GM18499 (cell line): ENCODE measurements at regions not wholly inside any gene's neighbourhood (a gene's known extent, or its start where the extent isn't known, plus 50 kb on each side); places are given as distances from the start of the nearest gene placed in this dataset.

Experiments used
- ATAC-seq: cut with Tn5 transposase; IDR thresholded peaks from one replicate; pipeline ENCODE4 v1.9.1; 2021; ENCODE audit warnings: moderate number of reproducible peaks; ENCODE audit not compliant: insufficient read depth, unreplicated experiment

DNA sequence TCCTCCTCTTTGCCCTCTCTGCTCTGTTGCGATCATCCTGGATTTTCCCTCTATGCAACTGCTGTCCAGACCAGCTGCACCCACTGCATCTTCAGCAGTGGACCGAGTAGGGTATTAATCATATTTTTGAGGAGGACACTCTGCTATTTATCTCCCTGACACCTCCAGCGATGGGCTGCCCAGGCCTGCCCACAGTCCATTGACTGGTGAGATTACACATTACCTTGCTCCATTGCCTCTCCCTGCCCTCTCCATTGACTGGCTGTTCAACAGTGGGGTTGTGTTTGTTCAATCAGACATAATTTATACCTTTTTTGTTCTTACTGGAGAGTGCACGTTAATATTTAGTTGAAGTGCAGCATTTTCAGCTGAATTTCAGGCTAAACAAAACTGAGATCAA, 559.3 kb upstream of the ARRDC4 start:
- no peak for ATAC-seq

DNA sequence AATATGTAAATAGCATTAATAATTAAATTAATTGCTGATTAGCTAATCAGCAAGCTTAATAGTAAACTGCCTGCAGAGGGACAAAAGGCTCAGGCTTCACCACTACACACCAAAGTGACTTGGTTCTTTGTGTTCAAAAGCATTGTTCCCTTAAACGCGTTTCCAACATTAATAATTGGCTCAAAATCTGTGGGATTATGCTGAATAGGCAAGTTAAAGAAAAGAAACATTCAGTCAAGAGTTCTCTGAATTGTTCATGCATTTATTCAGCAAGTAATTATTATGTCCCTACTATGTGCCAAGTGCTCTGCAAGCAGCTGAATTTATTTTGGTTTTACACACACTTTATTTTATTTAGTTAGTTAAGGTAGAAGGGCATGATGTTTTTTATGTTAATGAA, 558.5 kb upstream of the ARRDC4 start:
- ATAC-seq: no peak

DNA sequence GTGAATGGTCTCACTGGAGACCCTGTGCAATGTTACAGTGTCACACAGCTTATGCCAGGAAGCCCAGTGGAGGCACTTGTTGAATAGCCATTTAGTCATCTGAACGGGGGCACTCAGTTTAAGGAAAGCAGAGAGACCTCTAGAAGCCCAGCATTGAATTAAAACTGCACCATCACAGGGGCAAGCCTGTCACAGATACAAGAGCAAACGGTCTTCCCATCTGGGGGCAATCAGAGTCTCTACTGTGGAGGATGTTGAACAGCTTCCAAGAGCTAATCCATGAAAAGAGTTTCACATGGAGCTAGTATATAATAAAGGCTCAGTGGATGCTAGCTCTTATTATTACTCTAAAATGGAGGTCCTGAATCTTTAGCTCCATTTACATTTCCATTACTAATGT, 553.7 kb upstream of the ARRDC4 start:
- no peak for ATAC-seq

DNA sequence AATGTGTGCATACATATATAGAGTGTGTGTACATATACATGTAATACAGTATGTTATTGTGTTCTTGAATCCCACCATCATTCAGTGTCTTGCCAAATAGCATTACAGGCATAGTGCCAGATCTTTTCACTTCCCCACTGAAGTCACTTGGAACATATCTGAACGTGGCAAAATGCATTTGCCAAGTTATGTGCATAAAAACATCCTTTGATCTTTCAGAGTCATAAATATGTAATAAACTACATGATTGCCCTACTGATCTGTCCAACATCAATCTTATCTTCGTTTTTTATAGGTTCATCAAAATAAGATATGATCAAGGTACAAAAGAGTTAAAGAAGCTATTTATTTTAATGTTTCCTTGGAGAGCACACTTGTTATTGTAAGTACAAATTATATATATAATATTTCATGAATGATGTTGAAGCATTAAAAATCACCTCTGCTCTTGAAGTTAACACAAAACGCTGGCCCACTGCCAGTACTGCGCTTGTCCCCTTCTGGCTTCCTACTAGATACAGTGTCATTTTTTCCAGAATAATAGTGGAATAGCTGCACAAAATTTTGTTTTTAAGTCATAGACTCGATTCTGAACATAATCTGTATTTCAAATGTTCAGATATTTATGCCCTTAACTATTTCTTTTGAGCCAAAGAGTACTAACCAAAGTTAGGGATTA, 549.5 kb upstream of the ARRDC4 start:
- no peak for ATAC-seq

DNA sequence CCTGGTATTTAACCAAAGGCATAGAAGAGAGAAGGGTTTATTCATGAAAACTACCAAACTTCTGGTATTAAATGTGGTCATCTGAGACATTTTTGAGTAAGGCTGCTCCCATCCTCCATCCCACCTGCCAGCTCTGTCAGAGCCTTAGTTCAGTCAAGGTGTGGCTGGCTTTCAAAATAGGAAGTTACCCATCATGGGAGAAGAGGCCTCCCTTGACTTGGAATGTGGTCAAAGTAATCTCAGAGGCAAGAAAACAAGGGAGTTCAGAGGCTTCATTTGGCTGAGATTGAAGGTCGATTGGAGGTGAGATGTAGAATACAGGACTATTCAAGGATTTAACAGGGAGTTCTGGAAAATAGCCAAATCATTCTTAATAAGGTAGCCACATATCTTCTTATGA, 540.4 kb upstream of the ARRDC4 start:
- ATAC-seq: no peak

DNA sequence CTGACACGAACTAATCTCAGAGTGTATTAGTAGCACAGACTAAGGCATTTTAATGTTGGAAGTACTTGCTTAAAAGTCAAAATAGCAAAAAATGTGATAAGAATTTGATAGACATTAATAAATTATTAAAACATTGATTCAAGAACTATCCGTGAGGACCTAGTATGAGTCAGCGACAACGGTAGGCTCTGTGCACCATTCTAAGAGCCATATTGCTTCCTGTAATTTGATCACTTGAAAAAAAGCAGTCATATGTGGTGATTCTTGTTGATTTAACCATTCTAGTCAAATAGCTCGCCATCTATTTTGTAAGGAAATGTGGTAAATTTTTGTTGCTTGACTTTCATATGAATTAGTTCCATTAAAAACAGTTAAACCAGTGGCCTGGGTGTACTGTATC, 534.9 kb upstream of the ARRDC4 start:
- no peak for ATAC-seq

DNA sequence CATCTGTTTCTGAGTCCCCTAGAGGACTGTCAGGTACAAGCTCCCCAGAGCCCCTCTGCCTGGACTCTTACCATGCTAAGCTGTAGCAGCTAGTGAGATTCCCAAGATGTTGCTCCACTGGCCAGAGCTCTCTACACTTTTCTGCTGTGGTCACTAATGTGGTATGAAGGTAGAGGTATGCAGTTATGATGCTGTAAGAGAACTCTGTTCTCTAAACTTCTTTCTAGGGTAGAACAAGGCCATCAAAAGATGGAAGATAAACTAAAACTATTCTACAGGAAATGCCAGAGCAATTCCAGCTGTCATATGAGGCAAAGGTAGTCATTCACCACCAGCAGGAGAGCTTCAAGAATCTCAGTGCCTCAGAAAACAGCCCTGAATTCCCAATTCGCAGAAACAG, 517.4 kb upstream of the ARRDC4 start:
- no peak for ATAC-seq

DNA sequence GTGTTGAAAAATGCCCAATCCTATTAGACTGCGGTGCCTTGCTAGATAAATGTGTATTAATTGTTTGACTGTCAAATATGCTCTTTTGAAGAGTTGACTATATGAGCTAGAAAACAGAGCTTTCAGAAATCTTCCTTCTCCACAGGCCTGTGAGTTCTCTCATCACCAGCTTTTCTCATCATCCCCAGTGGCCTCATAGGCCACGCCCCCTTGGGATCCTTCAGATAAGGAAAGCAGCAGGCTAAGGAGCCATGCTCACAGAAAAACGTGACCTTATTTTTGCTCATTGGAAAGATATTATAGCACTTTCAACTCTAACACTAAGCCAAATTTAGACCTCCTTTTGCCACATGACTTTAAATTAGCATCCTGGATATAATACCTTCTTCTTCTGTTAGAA, 514.4 kb upstream of the ARRDC4 start:
- ATAC-seq: no peak

DNA sequence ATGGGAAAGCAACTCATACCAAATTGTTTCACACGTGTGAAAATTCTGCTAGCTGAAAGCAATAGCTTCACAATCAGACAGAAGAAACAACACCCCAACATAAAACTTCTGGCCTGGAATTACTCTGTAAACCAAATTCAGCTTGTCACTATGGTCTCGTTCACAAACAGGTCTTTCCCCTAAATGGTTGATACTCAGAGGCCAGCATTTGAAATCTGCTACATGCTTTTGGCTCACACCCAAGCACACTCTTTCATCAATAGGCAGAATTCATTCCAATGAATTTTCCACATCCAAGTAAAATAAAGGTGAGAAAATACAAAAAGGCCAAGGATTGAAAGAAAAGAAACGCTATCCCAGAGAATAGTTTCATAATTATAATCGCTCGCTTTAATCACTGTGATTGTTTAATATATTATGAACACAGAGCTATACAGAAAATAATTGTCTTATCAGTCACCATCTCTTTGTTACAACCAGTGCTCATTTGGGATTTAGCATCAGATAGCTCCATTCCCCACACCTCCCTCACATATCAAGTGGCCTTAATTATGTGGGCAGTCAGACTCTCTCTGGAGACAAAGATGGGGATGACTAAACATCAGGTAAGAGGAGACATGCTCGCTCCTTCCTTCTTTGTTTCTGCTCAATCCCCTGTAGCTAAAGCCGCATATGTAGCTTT, 503.8 kb upstream of the ARRDC4 start:
- no peak for ATAC-seq

DNA sequence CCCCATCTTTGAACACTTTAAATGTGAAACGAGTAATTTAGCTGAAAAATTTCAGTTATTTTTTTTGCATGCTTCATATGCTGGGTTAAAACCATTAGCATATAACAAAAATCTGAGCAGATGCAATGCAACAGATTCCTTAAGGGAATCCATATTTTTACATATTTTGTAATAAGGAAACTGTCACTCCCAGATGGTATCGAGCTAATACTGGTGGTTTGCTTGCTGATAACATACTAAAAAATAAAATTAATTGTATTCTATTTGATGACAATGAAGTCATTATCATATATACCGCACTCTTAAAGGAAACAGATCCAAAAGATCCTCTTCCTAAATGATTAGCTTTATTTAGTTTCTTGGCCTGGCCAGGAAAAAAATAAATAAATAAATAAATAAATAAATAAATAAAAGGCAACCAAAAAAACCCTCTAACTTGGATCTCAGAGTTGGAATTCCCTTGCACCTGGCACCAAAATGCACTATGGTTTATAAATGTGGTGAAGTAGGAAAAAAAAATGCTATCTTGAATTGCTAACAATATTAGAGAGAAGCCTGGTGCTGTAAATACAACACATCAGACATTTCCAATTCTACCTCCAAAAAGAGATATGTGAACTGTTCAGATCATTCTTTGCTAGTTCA, 503.2 kb upstream of the ARRDC4 start:
- ATAC-seq: no peak

DNA sequence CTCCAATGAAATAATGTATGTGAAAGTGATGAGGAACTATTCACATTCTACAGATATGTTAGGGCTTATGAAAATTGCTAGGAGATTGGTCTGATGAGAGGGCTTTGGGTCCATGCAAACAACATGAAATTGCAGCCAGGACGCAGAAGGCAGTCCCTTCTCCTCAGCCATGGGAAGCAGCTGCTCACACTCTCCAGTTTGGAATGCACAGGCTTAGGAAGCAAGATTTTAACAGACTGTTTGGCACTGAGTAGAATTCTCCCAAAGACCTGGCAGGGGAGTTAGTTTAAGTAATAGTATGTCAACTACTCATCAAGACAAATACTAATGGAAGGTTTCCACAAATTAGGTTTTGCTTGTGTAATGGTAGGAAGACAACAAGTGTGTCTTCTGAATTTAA, 500.7 kb upstream of the ARRDC4 start:
- ATAC-seq: no peak

DNA sequence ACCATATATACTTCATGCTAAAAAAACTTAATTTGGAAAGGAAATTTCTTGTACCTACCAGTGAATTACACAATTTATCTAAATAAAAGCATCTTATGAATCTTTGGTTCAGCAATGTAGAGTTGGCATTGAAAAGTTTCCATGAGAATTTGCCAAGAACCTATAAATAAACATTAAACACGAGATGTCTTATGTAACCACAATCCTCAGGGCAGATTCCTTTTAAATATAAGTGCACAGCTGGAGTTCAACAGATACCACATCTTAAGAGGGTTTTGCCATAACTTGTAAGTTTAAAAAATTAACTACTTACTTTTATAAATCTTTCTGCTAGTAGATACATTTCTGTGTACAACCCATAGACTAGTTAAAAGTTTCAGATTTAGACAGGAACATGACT, 499.3 kb upstream of the ARRDC4 start:
- no peak for ATAC-seq

DNA sequence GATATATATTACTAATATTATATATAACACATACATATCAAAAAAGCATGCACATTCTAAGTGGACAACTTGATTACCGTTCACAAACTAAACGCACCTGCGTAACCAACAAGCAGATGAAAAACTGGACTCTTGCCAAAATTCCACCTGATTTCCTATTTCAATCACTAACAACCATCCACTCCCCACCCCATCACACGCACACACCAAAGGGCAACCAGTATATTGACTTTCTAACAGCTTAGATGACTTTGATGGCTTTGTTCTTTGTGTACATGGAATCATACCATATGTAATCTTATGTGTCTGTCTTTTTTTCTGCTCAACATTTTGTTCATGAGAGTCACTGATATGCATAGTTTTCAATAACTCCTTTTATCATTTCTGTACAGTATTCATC, 496.8 kb upstream of the ARRDC4 start:
- ATAC-seq: no peak

DNA sequence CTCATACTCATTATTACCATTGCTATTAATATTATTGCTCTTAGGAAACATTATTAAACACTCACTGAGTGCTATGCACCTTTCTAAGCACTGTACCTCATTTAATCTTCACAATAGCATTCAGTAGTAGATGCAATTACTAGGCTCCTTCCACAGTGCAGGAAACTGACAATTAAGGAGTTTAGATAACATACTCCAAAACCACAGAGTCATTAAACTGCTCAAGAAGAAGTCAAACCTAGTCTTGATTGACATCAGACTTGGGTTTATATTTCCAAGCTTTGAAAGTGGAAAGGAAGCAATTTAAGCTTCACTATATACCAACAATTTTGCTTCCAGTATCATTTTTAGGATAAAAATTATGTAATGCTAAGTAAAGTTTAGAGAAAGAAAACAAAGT, 490.1 kb upstream of the ARRDC4 start:
- no peak for ATAC-seq

DNA sequence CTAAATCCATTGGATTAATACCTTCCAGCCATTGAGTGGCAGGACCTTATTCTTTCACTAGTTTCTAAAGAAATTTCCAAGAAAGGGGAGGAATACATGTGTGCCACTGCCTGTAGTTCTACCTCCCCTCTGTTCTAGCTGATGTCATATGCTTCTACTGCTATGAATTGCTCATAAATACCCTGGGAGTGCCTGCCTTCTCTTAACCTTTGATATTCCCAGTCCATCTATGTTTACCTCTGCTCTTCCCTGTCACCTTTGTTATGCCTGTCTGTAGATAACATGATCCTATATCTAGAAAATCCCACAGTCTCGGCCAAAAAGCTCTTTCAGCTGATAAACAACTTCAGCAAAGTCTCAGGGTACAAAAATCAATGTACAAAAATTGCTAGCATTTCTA, 486.9 kb upstream of the ARRDC4 start:
- ATAC-seq: no peak

DNA sequence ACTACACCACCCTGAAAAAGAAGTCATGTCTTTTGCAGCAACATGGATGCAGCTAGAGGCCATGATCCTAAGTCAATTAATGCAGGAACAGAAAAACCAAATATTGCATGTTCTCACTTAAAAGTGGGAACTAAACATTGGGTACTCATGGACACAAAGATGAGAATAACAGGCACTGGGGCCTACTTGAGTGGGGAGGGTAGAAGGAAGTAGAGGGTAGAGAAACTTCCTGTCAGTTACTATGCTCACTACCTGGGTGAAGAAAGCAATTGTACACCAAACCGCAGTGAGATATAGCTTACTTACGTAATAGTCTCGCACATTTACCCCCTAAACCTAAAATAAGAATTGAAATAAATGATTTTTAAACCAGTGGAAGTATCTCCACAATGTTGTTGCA, 480.5 kb upstream of the ARRDC4 start:
- ATAC-seq: no peak

DNA sequence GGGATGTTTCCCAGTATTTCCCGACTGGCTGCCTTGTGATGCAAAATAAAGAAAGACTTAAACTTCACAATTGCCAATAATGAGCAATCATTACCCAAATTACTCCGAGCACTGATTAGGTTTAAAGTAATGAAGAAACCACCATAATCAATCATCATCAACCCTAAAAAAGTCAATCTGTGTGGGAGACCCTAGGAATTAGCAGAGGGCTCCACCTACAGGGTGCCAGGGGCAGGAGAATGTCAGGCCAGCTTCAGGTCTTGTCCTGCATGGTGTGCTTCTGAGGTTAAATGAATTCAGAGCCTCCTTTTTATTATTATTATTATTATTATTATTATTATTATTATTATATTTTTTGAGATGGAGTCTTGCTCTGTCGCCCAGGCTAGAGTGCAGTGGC, 478.0 kb upstream of the ARRDC4 start:
- ATAC-seq: no peak

DNA sequence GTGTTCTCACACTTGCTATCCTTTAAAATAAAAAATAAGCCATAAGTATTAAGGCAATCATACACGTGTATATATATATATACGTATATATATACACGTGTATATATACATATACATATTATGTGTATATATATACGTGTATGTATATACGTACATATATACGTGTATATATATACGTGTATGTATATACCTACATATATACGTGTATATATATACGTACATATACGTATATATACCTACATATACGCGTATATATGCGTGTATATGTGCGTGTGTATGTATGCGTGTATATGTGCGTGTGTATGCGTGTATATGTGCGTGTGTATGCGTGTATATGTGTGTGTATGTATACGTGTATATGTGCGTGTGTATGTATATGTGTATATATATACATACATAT, 477.3 kb upstream of the ARRDC4 start:
- ATAC-seq: no peak

DNA sequence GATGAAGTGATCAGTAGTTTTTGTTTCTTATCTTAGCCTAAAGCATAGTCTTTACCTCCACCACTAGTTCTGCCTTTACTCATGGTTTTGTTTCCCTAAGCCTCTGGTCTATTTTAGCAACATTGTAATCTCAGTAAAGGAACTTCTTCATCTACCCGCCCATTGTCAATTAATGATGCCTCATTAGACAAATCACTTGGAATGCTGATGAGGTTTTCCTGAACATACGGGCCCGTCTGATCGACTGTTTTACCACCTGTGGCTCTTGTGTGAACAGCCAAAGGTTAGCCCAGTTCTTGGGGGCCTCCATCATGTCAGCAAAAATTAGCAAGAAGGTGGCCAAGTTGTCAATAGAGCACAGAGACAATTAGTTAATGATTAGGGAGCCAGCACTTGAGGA, 470.1 kb upstream of the ARRDC4 start:
- ATAC-seq: no peak

DNA sequence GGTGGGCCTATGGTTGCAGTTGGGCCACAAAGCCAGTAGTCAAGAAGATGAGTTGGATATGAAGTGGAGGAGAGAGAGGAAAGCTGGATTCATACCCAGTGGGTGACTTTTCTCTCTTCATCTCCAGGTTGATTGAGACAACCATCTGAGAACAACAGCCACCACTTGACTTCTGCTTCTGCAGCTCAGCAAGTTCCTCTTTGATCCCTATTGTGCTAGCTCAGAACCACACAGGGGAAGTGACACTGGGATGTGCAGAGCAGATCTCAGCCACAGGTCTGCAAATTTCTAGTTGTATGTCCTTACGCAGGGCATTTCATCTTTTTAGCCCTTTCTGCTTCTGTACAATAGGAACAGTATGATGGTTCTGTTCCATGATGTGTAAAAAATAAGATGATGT, 459.2 kb upstream of the ARRDC4 start:
- no peak for ATAC-seq

DNA sequence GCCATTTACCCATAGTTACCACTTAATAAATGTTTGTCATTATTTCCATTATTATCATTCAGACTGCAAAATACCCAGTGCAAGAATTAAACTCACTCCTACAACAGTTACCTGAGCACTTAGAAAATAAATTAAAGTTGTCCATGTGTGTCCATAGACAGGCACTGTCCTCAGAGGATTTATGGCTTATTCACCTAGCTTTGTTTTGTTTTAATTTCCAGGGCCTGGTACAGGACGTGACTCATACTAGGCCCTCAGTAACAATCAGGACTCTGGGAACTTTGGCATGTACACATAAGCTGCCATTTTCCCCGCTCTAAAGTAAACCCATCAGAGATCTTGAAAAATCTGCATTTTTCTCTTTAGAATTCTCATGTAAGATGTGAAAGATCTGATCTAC, 458.5 kb upstream of the ARRDC4 start:
- no peak for ATAC-seq
